HG02588 (cell line): ENCODE measurements at regions not wholly inside any gene's neighbourhood (a gene's known extent, or its start where the extent isn't known, plus 50 kb on each side); places are given as distances from the start of the nearest gene placed in this dataset.

ENCODE experiments used
- ATAC-seq: cut with Tn5 transposase; IDR thresholded peaks from one replicate; pipeline ENCODE4 v1.9.1; 2021; ENCODE audit warnings: mild to moderate bottlenecking, moderate library complexity; ENCODE audit not compliant: unreplicated experiment

GRCh38 chr15:60093273-60094067 is 89.4 kb downstream of the FOXB1 start:
- no peak for ATAC-seq

- no peak for ATAC-seq
Observed at GRCh38 chr15:60095711-60096110, 91.6 kb downstream of the FOXB1 start.

GRCh38 chr15:60096157-60096556 is 92.0 kb downstream of the FOXB1 start:
- no peak for ATAC-seq

GRCh38 chr15:60101416-60101815 is 97.3 kb downstream of the FOXB1 start:
- no peak for ATAC-seq

- no peak for ATAC-seq
Observed at GRCh38 chr15:60102748-60103147, 98.6 kb downstream of the FOXB1 start.

- no peak for ATAC-seq
Observed at GRCh38 chr15:60110909-60111308, 106.8 kb downstream of the FOXB1 start.

GRCh38 chr15:60115579-60116380 is 111.7 kb downstream of the FOXB1 start:
- ATAC-seq: no peak

GRCh38 chr15:60116456-60117089 is 112.5 kb downstream of the FOXB1 start:
- no peak for ATAC-seq

DNA sequence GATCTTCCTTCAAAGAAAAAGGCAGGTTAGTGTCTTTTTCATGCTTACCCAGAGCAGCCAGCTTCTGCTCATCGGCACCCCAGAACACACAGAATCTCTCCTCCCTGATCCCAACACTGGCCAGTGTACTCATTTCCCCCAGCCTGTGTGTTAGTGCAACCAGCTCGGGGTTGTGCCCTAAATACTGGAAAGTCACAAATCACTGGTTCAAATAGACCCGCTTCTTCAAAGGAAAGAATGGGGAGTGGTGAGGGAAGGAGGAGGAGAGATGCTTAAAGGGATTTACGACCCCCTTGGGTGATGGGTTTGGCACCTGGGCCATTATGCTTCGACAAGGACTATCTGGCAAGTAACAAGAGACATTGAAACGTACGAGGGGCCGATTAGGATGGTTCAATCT is 114.0 kb downstream of the FOXB1 start:
- no peak for ATAC-seq

DNA sequence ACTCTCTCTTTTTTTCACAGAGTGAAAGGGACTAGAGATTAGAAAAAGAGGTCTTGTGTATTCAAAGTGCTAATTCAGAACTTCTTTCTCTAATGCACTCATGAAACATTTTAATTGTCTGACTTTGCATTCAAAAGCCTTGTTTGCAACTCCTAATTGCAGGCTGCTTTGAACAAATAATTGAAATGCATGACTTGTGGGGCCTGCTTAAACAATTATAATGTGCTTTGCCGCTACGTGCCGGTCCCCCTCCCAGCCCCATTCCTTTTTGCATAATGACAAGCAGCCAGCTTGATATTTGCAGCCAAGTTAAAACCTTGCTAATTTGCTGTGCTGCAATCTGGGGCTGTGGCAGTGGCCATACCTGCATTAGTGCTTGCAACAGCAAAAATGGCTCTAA is 114.5 kb downstream of the FOXB1 start:
- no peak for ATAC-seq

DNA sequence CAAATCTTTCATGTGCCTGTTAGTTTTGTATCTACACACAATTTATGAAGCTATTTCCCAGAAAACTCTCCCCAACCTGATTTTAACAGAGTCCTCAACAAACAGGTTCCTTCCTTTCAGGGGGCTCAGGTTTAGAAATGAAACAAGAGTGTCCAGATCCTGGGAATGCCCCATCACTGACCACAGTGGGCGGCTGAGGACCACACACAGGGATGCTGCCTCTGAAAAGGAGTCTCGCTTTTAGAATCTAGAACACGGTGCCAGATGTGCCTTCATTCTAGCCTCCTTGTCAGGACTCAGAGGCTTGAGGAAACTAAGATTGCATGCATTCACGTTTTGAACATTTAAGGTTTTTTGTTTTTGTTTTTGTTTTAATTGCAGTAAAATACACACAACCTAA is 115.0 kb downstream of the FOXB1 start:
- no peak for ATAC-seq

GRCh38 chr15:60120100-60120499 is 116.0 kb downstream of the FOXB1 start:
- ATAC-seq: no peak

- ATAC-seq: no peak
Observed at GRCh38 chr15:60121845-60122244, 117.7 kb downstream of the FOXB1 start.

DNA sequence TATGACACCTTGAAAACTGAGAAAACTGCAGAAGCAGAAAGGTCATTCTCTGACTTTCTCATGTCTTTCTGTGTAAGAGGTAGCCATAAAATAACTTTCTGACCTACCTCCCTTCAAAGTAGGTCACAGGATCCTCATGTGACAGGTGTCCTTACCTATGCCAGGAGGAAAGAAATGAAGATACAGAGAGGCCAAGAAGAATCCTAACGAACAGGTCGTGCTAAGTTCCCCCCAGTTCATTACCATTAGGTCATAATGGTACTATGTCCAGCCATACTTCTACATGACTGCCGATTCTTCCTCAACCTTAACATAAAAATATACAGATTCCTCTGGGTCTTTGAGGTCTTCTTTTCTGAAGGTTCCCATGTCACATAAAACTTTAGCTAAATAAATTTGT is 118.6 kb downstream of the FOXB1 start:
- ATAC-seq: no peak

GRCh38 chr15:60124460-60125070 is 120.5 kb downstream of the FOXB1 start:
- ATAC-seq: no peak

GRCh38 chr15:60125334-60125733 is 121.2 kb downstream of the FOXB1 start:
- ATAC-seq: no peak

DNA sequence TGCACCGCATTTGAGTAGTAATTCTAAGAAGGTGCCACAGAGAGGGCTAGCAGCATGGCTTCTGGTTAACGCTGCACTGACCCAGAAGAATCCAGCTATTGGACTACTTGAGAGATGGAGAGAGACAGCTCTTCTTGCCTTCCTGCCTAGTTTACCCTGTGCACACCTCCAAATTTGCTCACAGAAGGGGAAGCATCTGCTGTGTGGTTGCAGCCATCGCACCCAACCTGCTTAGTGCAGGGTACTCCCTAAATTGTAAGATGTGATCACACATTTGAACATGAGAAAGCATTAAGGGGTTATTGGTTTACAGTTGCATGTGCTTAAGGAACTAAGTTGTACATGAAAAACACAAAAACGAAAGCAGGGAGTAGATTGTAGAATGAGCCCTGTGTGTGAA is 122.1 kb downstream of the FOXB1 start:
- ATAC-seq: no peak

- no peak for ATAC-seq
Observed at GRCh38 chr15:60126661-60127060, 122.5 kb downstream of the FOXB1 start.

DNA sequence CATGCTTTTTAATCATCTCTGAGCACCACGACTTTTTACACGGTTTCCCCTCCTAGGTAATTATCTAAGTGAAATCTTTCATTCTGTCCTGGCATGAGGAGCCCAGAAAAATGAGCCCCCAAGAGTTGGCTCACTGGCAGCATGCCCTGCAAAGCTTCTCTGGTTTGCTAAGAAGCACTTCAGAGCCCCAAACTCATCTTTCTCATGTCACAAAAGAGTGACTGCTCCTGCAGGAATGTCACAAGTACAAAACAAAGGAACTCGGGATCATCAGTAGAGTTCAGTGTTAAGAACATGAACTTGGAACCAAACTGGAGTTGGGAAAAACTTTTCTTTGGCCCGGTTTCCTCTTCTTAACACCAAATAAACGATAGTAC is 123.9 kb downstream of the FOXB1 start:
- no peak for ATAC-seq

DNA sequence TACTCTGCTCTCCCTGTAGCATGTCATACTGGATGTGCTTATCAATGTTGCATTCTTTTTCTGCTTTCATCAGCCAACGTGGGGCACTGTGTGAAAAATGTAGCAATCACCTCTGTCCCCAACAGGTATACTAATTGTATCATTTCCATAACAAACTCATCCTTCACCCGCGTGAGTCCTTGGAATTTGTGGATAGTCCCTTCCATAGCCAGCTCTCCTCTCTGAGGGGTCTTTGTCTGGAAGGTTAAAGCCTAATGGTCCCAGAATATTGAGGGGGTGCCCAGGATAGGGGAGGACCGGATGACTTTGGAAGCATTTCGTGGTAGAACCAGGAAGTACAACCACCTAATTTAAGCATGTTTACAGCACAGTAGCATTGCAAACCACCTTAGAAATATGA is 124.6 kb downstream of the FOXB1 start:
- no peak for ATAC-seq

GRCh38 chr15:60130398-60130797 is 126.3 kb downstream of the FOXB1 start:
- no peak for ATAC-seq
